ENCODE measurements at regions not wholly inside any gene's neighbourhood (a gene's known extent, or its start where the extent isn't known, plus 50 kb on each side); places are given as distances from the start of the nearest gene placed in this dataset.

- Histone ChIP-seq H3K36me3 (ENCODE audit: low read length) (no peaks in the 10 kb centered on the region), H3K27ac (ENCODE audit: low read depth, low read length) (no peak overlapping the region), H3K4me3 (ENCODE audit: insufficient read depth, low read length, poor library complexity, severe bottlenecking) (no peak overlapping the region), H3K9me3 (ENCODE audit: insufficient read depth, low read length) (peaks cover 10% of the 10 kb centered on the region; the same call in 1 of the 2 replicates), H4K20me1 (ENCODE audit: low read depth, low read length) (no peaks in the 10 kb centered on the region), H3K9ac (ENCODE audit: low read length) (no peak overlapping the region), H2AFZ (ENCODE audit: low read depth, low read length, severe bottlenecking) (no peak overlapping the region), H3K27me3 (ENCODE audit: low read length) (no peaks in the 10 kb centered on the region), H3F3A (ENCODE audit: insufficient read depth) (no peaks in the 10 kb centered on the region), H3K9me2 (replicated peaks; ENCODE audit: insufficient read depth, low read length) (no peaks in the 10 kb centered on the region), H3K4me2 (ENCODE audit: low read depth, low read length, poor library complexity, severe bottlenecking) (no peak overlapping the region), H3K79me2 (ENCODE audit: insufficient read depth, low read length) (no peaks in the 10 kb centered on the region)
- TF ChIP-seq CTCF (IDR thresholded peaks at IDR 0.05; ENCODE audit: insufficient read depth, low read length, poor library complexity, severe bottlenecking), result no peak
- TF ChIP-seq EZH2phosphoT487 (conservative IDR thresholded peaks at IDR 0.05; ENCODE audit: low read length), result no peak
These were observed 256.5 kb upstream of the TNRC6C start for GRCh38 chr17:77701996-77702395.

DNA sequence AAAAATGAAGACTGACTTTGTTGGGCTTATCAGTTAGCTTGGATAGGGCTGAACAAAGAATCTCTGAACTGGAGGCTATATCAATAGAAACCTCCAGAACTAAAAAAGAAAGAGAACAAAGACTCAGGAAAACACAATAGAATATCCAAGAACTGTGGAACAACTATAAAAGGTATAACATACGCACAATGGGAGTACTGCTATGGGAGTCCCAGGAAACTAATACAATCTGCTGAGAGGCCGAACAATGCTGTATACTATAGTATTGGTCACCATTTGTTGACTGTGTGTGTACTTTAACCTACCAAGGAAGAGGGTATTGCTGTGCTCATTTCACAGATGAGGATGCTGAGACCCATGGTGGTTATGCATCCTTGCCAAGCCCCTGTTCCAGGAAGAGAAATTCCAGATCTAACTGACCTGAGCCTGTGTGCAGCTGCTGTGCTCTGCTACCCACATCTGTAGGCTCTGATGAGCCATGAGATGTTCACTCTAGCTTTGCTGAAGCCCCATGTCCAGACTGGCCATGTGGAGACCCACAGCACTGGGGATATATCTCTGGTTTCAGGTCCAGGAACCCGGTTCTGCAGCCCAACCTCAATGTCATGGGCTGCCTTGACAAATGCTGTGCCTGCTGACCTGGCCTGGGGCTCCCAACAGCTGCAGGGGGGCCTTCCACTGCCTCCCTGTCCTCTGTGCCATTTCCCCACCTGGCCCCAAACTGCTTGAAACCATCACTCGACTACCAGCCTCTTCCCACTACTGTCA lies 254.3 kb upstream of the TNRC6C start:
- Histone ChIP-seq H3K79me2 (ENCODE audit: insufficient read depth, low read length) (no peaks in the 10 kb centered on the region), H3K9ac (ENCODE audit: low read length) (no peak overlapping the region), H3K36me3 (ENCODE audit: low read length) (no peaks in the 10 kb centered on the region), H3K9me2 (replicated peaks; ENCODE audit: insufficient read depth, low read length) (no peaks in the 10 kb centered on the region), H3K27ac (ENCODE audit: low read depth, low read length) (no peak overlapping the region), H4K20me1 (ENCODE audit: low read depth, low read length) (no peaks in the 10 kb centered on the region), H3K9me3 (ENCODE audit: insufficient read depth, low read length) (peaks cover 10% of the 10 kb centered on the region; the same call in 1 of the 2 replicates), H3K4me3 (ENCODE audit: insufficient read depth, low read length, poor library complexity, severe bottlenecking) (no peak overlapping the region), H3K27me3 (ENCODE audit: low read length) (no peaks in the 10 kb centered on the region), H3F3A (ENCODE audit: insufficient read depth) (no peaks in the 10 kb centered on the region), H2AFZ (ENCODE audit: low read depth, low read length, severe bottlenecking) (no peak overlapping the region), H3K4me2 (ENCODE audit: low read depth, low read length, poor library complexity, severe bottlenecking) (no peak overlapping the region)
- TF ChIP-seq EZH2phosphoT487 (conservative IDR thresholded peaks at IDR 0.05; ENCODE audit: low read length) (no peak), CTCF (IDR thresholded peaks at IDR 0.05; ENCODE audit: insufficient read depth, low read length, poor library complexity, severe bottlenecking) (no peak)

GRCh38 chr17:77706938-77707337 lies 251.6 kb upstream of the TNRC6C start:
- H3K4me3 ChIP-seq (ENCODE audit: insufficient read depth, low read length, poor library complexity, severe bottlenecking), result no peak overlapping the region
- no peak overlapping the region for H3K27ac ChIP-seq (ENCODE audit: low read depth, low read length)
- H3K4me2 ChIP-seq (ENCODE audit: low read depth, low read length, poor library complexity, severe bottlenecking), result no peak overlapping the region
- no peaks in the 10 kb centered on the region for H3K79me2 ChIP-seq (ENCODE audit: insufficient read depth, low read length)
- H3K36me3 ChIP-seq (ENCODE audit: low read length), result no peaks in the 10 kb centered on the region
- TF ChIP-seq EZH2phosphoT487 (conservative IDR thresholded peaks at IDR 0.05; ENCODE audit: low read length), result no peak
- TF ChIP-seq CTCF (IDR thresholded peaks at IDR 0.05; ENCODE audit: insufficient read depth, low read length, poor library complexity, severe bottlenecking), result no peak
- H4K20me1 ChIP-seq (ENCODE audit: low read depth, low read length), result no peaks in the 10 kb centered on the region
- H3K9ac ChIP-seq (ENCODE audit: low read length), result no peak overlapping the region
- no peaks in the 10 kb centered on the region for H3K9me2 ChIP-seq (replicated peaks; ENCODE audit: insufficient read depth, low read length)
- no peak overlapping the region for H2AFZ ChIP-seq (ENCODE audit: low read depth, low read length, severe bottlenecking)
- H3K27me3 ChIP-seq (ENCODE audit: low read length), result no peaks in the 10 kb centered on the region
- peaks cover 10% of the 10 kb centered on the region; the same call in 1 of the 2 replicates for H3K9me3 ChIP-seq (ENCODE audit: insufficient read depth, low read length)
- no peaks in the 10 kb centered on the region for H3F3A ChIP-seq (ENCODE audit: insufficient read depth)
